WERI-Rb-1 (cell line): ENCODE measurements at regions not wholly inside any gene's neighbourhood (a gene's known extent, or its start where the extent isn't known, plus 50 kb on each side); places are given as distances from the start of the nearest gene placed in this dataset.

Experiments used
- DNase-seq: peaks from one replicate; pipeline ENCODE4 v3.0.0-alpha.2; 2020
- H3K27ac ChIP-seq: fragments of 250-450 bp; sonication (Bioruptor Pico); 2 replicates; pipeline ENCODE4 v1.5.1; 2020; ENCODE audit warnings: mild to moderate bottlenecking, moderate library complexity
- H3K27me3 ChIP-seq: fragments of 250-450 bp; sonication (Bioruptor Pico); 2 replicates; pipeline ENCODE4 v1.5.1; 2021; ENCODE audit warnings: mild to moderate bottlenecking, low read depth, moderate library complexity; ENCODE audit not compliant: insufficient read depth, severe bottlenecking
- H3K36me3 ChIP-seq: fragments of 250-450 bp; sonication (Bioruptor Pico); 2 replicates; pipeline ENCODE4 v1.5.1; 2020; ENCODE audit warnings: mild to moderate bottlenecking, moderate library complexity
- H3K4me3 ChIP-seq: 2 replicates; pipeline ENCODE4 v1.5.1; 2011; ENCODE audit warnings: low read depth, mild to moderate bottlenecking, control low read depth, low read length
- H3K9me3 ChIP-seq: fragments of 250-450 bp; sonication (Bioruptor Pico); 2 replicates; pipeline ENCODE4 v1.5.1; 2021; ENCODE audit warnings: mild to moderate bottlenecking, moderate library complexity; ENCODE audit not compliant: severe bottlenecking
- CTCF ChIP-seq: IDR thresholded peaks from 2 replicates; pipeline ENCODE4 v1.5.1; 2011; ENCODE audit warnings: low read depth, mild to moderate bottlenecking, control low read depth, inconsistent platforms, low read length

GRCh38 chr12:25764409-25764808 lies 194.1 kb upstream of the RASSF8 start:
- no peaks in the 10 kb centered on the region for H3K27me3 ChIP-seq
- no peak for TF ChIP-seq CTCF
- DNase-seq, result no peak
- no peak overlapping the region for H3K27ac ChIP-seq
- H3K9me3 ChIP-seq, result no peaks in the 10 kb centered on the region
- no peaks in the 10 kb centered on the region for H3K36me3 ChIP-seq
- no peak overlapping the region for H3K4me3 ChIP-seq

- Histone ChIP-seq H3K27ac (no peak overlapping the region), H3K9me3 (no peaks in the 10 kb centered on the region)
These were observed 193.6 kb upstream of the RASSF8 start for GRCh38 chr12:25764892-25765291.

GRCh38 chr12:25767606-25768005 lies 190.9 kb upstream of the RASSF8 start:
- H3K27ac ChIP-seq, result no peak overlapping the region
- H3K4me3 ChIP-seq, result no peak overlapping the region
- TF ChIP-seq CTCF, result no peak
- H3K27me3 ChIP-seq, result no peaks in the 10 kb centered on the region
- DNase-seq, result no peak
- H3K9me3 ChIP-seq, result no peaks in the 10 kb centered on the region
- no peaks in the 10 kb centered on the region for H3K36me3 ChIP-seq

More at GRCh38 chr12:25764892-25765291, 193.6 kb upstream of the RASSF8 start:
- DNase-seq, result no peak
- no peak for TF ChIP-seq CTCF
- H3K27me3 ChIP-seq, result no peaks in the 10 kb centered on the region
- H3K4me3 ChIP-seq, result no peak overlapping the region
- H3K36me3 ChIP-seq, result no peaks in the 10 kb centered on the region

- DNase-seq, result no peak
These were observed 190.3 kb upstream of the RASSF8 start for GRCh38 chr12:25768151-25768550.

GRCh38 chr12:25769082-25769945 lies 189.2 kb upstream of the RASSF8 start:
- Histone ChIP-seq H3K9me3 (no peaks in the 10 kb centered on the region), H3K36me3 (no peaks in the 10 kb centered on the region), H3K27me3 (no peaks in the 10 kb centered on the region), H3K4me3 (no peak overlapping the region), H3K27ac (no peak overlapping the region)
- no peak for TF ChIP-seq CTCF
- no peak for DNase-seq

More at GRCh38 chr12:25768151-25768550, 190.3 kb upstream of the RASSF8 start:
- no peaks in the 10 kb centered on the region for H3K36me3 ChIP-seq
- no peaks in the 10 kb centered on the region for H3K9me3 ChIP-seq
- no peak for TF ChIP-seq CTCF
- H3K27ac ChIP-seq, result no peak overlapping the region
- no peak overlapping the region for H3K4me3 ChIP-seq
- H3K27me3 ChIP-seq, result no peaks in the 10 kb centered on the region

- Histone ChIP-seq H3K4me3 (no peak overlapping the region), H3K36me3 (no peaks in the 10 kb centered on the region), H3K27ac (no peak overlapping the region), H3K9me3 (no peaks in the 10 kb centered on the region), H3K27me3 (no peaks in the 10 kb centered on the region)
- TF ChIP-seq CTCF, result no peak
- no peak for DNase-seq
These were observed 187.4 kb upstream of the RASSF8 start for GRCh38 chr12:25771041-25771440.
